Panc1 (cell line): ENCODE measurements at regions not wholly inside any gene's neighbourhood (a gene's known extent, or its start where the extent isn't known, plus 50 kb on each side); places are given as distances from the start of the nearest gene placed in this dataset.

ENCODE experiments used
- ATAC-seq: fragments of 200-7000 bp; cut with Tn5 transposase; 2 replicates; pipeline ENCODE4 v1.9.1; 2020; ENCODE audit warnings: mild to moderate bottlenecking, moderate library complexity
- BruUV-seq: library from RNA; stranded (reverse); fragments of 400-500 nt; replicated peaks from 2 replicates; lab custom pipeline; 2021; lab: Mats Ljungman, UMichigan
- CTCF ChIA-PET: fragments of 300-600 bp; sonication (Branson Sonifier 250); formaldehyde crosslinking; loops from one replicate; lab custom pipeline; 2022; ENCODE audit warnings: antibody characterized with exemption; lab: Charles Lee
- POLR2A ChIA-PET: fragments of 300-600 bp; sonication (Branson Sonifier 250); formaldehyde crosslinking; loops from one replicate; lab custom pipeline; 2022; ENCODE audit warnings: antibody characterized with exemption; lab: Charles Lee
- DNase-seq: peaks from one replicate; pipeline ENCODE4 v3.0.0-alpha.2; 2010; ENCODE audit warnings: low read depth, low spot score
- H3K27ac ChIP-seq: 2 replicates; pipeline ENCODE4 v1.5.1; 2011; ENCODE audit warnings: mild to moderate bottlenecking, low read length, inconsistent platforms
- H3K27me3 ChIP-seq: fragments of 200-500 bp; sonication (Bioruptor generic); 2 replicates; pipeline ENCODE4 v1.6.0; 2014; ENCODE audit warnings: low read length, inconsistent platforms; ENCODE audit not compliant: control insufficient read depth, insufficient read depth
- H3K36me3 ChIP-seq: fragments of 200-500 bp; sonication (Bioruptor generic); 2 replicates; pipeline ENCODE4 v1.5.1; 2014; ENCODE audit warnings: inconsistent platforms, mild to moderate bottlenecking, low read length, moderate library complexity; ENCODE audit not compliant: control insufficient read depth, insufficient read depth
- H3K4me1 ChIP-seq: 2 replicates; pipeline ENCODE4 v1.5.1; 2011; ENCODE audit warnings: inconsistent platforms, mild to moderate bottlenecking, low read length, moderate library complexity; ENCODE audit not compliant: control insufficient read depth, insufficient read depth
- H3K4me3 ChIP-seq, 2 experiments: 2 replicates each; pipeline ENCODE4 v1.5.1; 2011 to 2012; ENCODE audit warnings: low read depth in 2 of 2, low read length in 2 of 2, mild to moderate bottlenecking in 2 of 2, inconsistent platforms in 1 of 2, moderate library complexity in 1 of 2
- H3K9me3 ChIP-seq: fragments of 200-500 bp; sonication (Bioruptor generic); 2 replicates; pipeline ENCODE4 v1.5.1; 2014; ENCODE audit warnings: low read depth, mild to moderate bottlenecking, inconsistent platforms, low read length, moderate library complexity; ENCODE audit not compliant: control insufficient read depth, insufficient read depth
- CTCF ChIP-seq: fragments of 450-650 bp; IDR thresholded peaks from 2 replicates; pipeline ENCODE4 v1.5.1; 2017; ENCODE audit warnings: mild to moderate bottlenecking
- POLR2AphosphoS5 ChIP-seq: IDR thresholded peaks from 2 replicates; pipeline ENCODE4 v1.6.1; 2012; ENCODE audit warnings: mild to moderate bottlenecking, low read depth, low read length, moderate library complexity
- REST ChIP-seq, 2 experiments: IDR thresholded peaks; 2 replicates each; pipeline ENCODE4 v1.6.1; 2011 to 2012; ENCODE audit warnings: low read depth in 2 of 2, control low read depth in 1 of 2, low read length in 1 of 2, mild to moderate bottlenecking in 1 of 2, moderate library complexity in 1 of 2; ENCODE audit not compliant: insufficient read depth in 1 of 2
- SIN3A ChIP-seq: IDR thresholded peaks from 2 replicates; pipeline ENCODE4 v1.6.1; 2012; ENCODE audit warnings: low read depth, mild to moderate bottlenecking, low read length, moderate library complexity, borderline replicate concordance; ENCODE audit not compliant: insufficient read depth
- TCF7L2 ChIP-seq: IDR thresholded peaks from 2 replicates; pipeline ENCODE4 v1.6.1; 2011; ENCODE audit warnings: mild to moderate bottlenecking, low read depth, low read length, inconsistent platforms
- in situ Hi-C: cut with HindIII; loops from 2 replicates; pipeline ENCODE4 v1.10.0; 2016; ENCODE audit warnings: low sequenced_read_pairs, low pct_unique_long_range_greater_than_20kb
- intact Hi-C: fragments of 100-400 bp; cut with micrococcal nuclease; formaldehyde crosslinking; loops from one replicate; pipeline ENCODE4 v1.10.0; 2022; ENCODE audit not compliant: unreplicated experiment

DNA sequence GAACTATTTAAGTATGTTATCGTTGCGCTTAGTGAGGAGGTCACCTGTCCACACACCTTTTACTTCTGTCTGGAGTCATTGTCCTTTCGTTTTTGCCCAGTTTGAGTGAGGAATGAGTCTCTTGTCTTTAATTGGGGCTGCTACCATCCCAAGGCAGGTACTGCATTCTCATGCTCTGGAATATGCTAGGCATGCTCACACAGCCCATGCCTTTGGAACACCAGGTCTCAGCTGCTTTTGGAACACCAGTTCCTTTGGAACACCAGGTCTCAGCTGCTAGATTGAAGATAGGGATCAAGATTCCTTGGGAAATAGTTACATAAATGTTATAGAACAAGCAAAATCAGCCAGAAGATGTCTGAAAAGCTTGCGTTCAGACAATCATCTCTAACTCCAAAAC lies 73.1 kb downstream of the AREG start:
- ATAC-seq: no peak
- intact Hi-C loops: no loop called here
- Histone ChIP-seq H3K27ac (no peak overlapping the region), H3K9me3 (no peaks in the 10 kb centered on the region), H3K4me1 (no peaks in the 10 kb centered on the region), H3K27me3 (no peaks in the 10 kb centered on the region), H3K36me3 (no peaks in the 10 kb centered on the region), H3K4me3 (no peak overlapping the region)
- no peak for DNase-seq
- ChIA-PET POLR2A (no interaction called here), CTCF (no interaction called here)
- in situ Hi-C loops: no loop called here
- TF ChIP-seq TCF7L2 (no peak), REST (IDR thresholded peaks at IDR 0.05; ENCODE audit: insufficient read depth in 1 of 2, low read depth in 2 of 2, low read length in 1 of 2) (no peak), POLR2AphosphoS5 (no peak), CTCF (no peak), SIN3A (no peak)
- no TSS peak for BruUV-seq

DNA sequence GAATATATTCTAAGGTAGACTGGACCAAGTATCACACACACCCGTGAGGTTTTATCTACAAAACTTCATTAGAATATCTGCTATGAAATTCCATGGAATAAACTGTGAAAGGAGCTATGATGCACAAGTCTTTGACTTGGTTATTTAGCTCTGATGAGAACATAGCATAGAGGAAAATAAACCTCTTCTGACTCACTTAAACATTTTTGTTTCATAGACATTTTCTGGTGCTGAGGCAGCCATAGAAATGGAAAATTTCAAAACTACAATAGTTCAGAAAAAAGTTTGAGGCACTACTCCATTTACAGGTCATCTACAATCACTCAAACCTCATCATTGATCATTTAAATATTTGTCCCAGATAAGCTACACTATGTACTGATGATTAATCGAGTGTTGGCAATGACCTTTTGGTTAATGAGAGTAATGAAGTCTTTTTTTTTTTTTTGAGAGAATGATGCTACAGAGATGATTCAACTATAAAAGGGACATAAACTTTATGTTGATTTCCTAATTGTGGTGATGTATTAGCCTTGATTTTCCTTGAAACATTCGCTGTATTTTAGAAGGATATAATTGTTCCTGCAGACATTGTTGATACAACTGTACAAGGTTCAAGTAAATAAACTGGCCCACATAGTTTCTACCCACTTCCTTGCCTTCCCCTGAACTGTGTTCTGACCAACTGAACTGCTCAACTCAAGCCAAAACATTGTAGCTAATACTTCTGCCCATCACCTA lies 77.5 kb downstream of the AREG start:
- Histone ChIP-seq H3K27ac (no peak overlapping the region), H3K4me1 (no peaks in the 10 kb centered on the region), H3K36me3 (no peaks in the 10 kb centered on the region), H3K27me3 (no peaks in the 10 kb centered on the region), H3K4me3 (no peak overlapping the region), H3K9me3 (no peaks in the 10 kb centered on the region)
- ChIA-PET POLR2A (no interaction called here), CTCF (no interaction called here)
- intact Hi-C loops (no loop called here), in situ Hi-C loops (no loop called here)
- ATAC-seq (no peak), DNase-seq (no peak)
- no TSS peak for BruUV-seq
- no peak for TF ChIP-seq SIN3A

- CTCF ChIA-PET: no interaction called here
- intact Hi-C loops: no loop called here
- no peaks in the 10 kb centered on the region for H3K4me1 ChIP-seq
- no TSS peak for BruUV-seq
- H3K4me3 ChIP-seq: no peak overlapping the region
- in situ Hi-C loops: no loop called here
- no peaks in the 10 kb centered on the region for H3K9me3 ChIP-seq
- H3K27ac ChIP-seq: no peak overlapping the region
- TF ChIP-seq SIN3A (no peak), TCF7L2 (no peak), CTCF (no peak), REST (IDR thresholded peaks at IDR 0.05; ENCODE audit: insufficient read depth in 1 of 2, low read depth in 2 of 2, low read length in 1 of 2) (no peak), POLR2AphosphoS5 (no peak)
- POLR2A ChIA-PET: no interaction called here
- no peaks in the 10 kb centered on the region for H3K27me3 ChIP-seq
- no peak for ATAC-seq
- no peak for DNase-seq
- no peaks in the 10 kb centered on the region for H3K36me3 ChIP-seq
Measured at GRCh38 chr4:74523096-74523495, 78.2 kb downstream of the AREG start.
